Hepatocyte (in vitro differentiated cells): ENCODE measurements at regions not wholly inside any gene's neighbourhood (a gene's known extent, or its start where the extent isn't known, plus 50 kb on each side); places are given as distances from the start of the nearest gene placed in this dataset.

ENCODE experiments used
- DNase-seq: peaks from one replicate; pipeline ENCODE4 v3.0.0-alpha.2; 2016; ENCODE audit warnings: low spot score
- H2AFZ ChIP-seq: fragments of 200-600 bp; sonication (generic); 2 replicates; pipeline ENCODE4 v1.6.0; 2016; ENCODE audit warnings: antibody characterized with exemption, mild to moderate bottlenecking
- H3K27ac ChIP-seq: fragments of 200-600 bp; sonication (generic); 2 replicates; pipeline ENCODE4 v1.5.1; 2016; ENCODE audit warnings: mild to moderate bottlenecking
- H3K27me3 ChIP-seq: fragments of 200-600 bp; sonication (generic); 2 replicates; pipeline ENCODE4 v1.6.1; 2016
- H3K36me3 ChIP-seq: fragments of 200-600 bp; sonication (generic); replicated peaks from 2 replicates; pipeline ENCODE4 v1.5.1; 2016; ENCODE audit warnings: low read depth; ENCODE audit not compliant: insufficient read depth
- H3K4me1 ChIP-seq: fragments of 200-600 bp; sonication (generic); 2 replicates; pipeline ENCODE4 v1.5.1; 2016; ENCODE audit warnings: mild to moderate bottlenecking, moderate library complexity; ENCODE audit not compliant: insufficient read depth
- H3K4me2 ChIP-seq: fragments of 200-600 bp; sonication (generic); 2 replicates; pipeline ENCODE4 v1.6.0; 2016
- H3K4me3 ChIP-seq: fragments of 200-600 bp; sonication (generic); 2 replicates; pipeline ENCODE4 v1.5.1; 2016; ENCODE audit warnings: mild to moderate bottlenecking
- H3K79me2 ChIP-seq: fragments of 200-600 bp; sonication (generic); 2 replicates; pipeline ENCODE4 v1.6.0; 2017; ENCODE audit warnings: mild to moderate bottlenecking
- H3K9me2 ChIP-seq: fragments of 200-600 bp; sonication (generic); replicated peaks from 2 replicates; pipeline ENCODE4 v1.6.0; 2017; ENCODE audit warnings: mild to moderate bottlenecking; ENCODE audit not compliant: insufficient read depth
- H3K9me3 ChIP-seq: fragments of 200-600 bp; sonication (generic); 2 replicates; pipeline ENCODE4 v1.5.1; 2016; ENCODE audit warnings: low read depth, mild to moderate bottlenecking
- H4K20me1 ChIP-seq: fragments of 200-600 bp; sonication (generic); 2 replicates; pipeline ENCODE4 v1.6.0; 2016; ENCODE audit warnings: mild to moderate bottlenecking; ENCODE audit not compliant: insufficient read depth, poor library complexity, severe bottlenecking
- EZH2 ChIP-seq: fragments of 200-600 bp; sonication (generic); IDR thresholded peaks from 2 replicates; pipeline ENCODE4 v1.6.1; 2016; ENCODE audit warnings: antibody characterized with exemption, mild to moderate bottlenecking, borderline replicate concordance
- EZH2phosphoT487 ChIP-seq: fragments of 200-600 bp; sonication (generic); IDR thresholded peaks from one replicate; pipeline ENCODE4 v1.6.1; 2018; ENCODE audit warnings: antibody characterized with exemption, mild to moderate bottlenecking, low read depth, moderate library complexity; ENCODE audit not compliant: unreplicated experiment, severe bottlenecking
- WGBS: methylation state at CpG from one replicate; pipeline ENCODE4 v1.1.6; 2016; ENCODE audit warnings: low lambda C conversion rate; ENCODE audit errors: missing lambda C conversion rate; 5-methylcytosine and 5-hydroxymethylcytosine counted together
- TF ChIP-seq, protein P1 (sequence below): fragments of 200-600 bp; sonication (generic); IDR thresholded peaks from 2 replicates; pipeline ENCODE4 v1.5.1; 2016; ENCODE audit warnings: antibody characterized with exemption, mild to moderate bottlenecking; ENCODE audit not compliant: poor library complexity

DNA sequence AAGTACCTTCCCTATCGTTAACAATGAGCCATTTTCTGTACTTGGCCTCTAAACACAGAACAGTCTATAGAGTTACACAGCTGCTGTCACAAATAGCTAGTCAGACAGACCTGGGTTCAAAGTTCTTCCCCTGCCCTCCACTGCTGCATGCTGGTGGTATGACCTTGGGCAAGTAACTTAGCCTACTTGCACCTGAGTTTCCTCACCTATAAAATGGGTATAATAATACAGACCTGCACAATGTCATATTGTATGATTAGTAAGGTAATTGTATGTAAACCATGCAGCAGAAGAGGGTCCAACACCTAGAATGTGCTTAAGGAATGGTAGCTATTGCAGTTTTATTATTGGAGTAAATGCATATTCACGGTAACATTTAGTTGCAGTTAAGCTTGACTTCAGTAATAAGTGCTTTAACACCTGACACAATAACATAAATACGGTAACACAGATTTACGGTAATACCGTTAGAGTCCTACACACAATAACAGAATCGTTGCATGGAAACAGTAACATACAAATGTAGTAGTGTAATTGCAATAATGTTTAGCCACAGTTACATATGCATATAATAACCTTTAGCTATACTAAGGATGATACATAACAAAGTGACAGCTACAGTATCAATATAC lies 193.3 kb upstream of the CSF3R start:
- Histone ChIP-seq H3K27me3 (peaks cover 49% of the 10 kb centered on the region), H3K36me3 (no peaks in the 10 kb centered on the region), H3K9me3 (no peaks in the 10 kb centered on the region), H3K79me2 (no peaks in the 10 kb centered on the region), H3K27ac (no peak overlapping the region), H3K4me2 (no peak overlapping the region), H4K20me1 (no peaks in the 10 kb centered on the region), H3K4me3 (no peak overlapping the region), H3K4me1 (no peaks in the 10 kb centered on the region), H2AFZ (no peak overlapping the region), H3K9me2 (no peaks in the 10 kb centered on the region)
- DNase-seq: no peak
- 94% methylated on average over 6 of the region's 6 CpGs for WGBS
- TF ChIP-seq EZH2phosphoT487 (no peak), EZH2 (no peak)
- TF ChIP-seq, protein P1, sequence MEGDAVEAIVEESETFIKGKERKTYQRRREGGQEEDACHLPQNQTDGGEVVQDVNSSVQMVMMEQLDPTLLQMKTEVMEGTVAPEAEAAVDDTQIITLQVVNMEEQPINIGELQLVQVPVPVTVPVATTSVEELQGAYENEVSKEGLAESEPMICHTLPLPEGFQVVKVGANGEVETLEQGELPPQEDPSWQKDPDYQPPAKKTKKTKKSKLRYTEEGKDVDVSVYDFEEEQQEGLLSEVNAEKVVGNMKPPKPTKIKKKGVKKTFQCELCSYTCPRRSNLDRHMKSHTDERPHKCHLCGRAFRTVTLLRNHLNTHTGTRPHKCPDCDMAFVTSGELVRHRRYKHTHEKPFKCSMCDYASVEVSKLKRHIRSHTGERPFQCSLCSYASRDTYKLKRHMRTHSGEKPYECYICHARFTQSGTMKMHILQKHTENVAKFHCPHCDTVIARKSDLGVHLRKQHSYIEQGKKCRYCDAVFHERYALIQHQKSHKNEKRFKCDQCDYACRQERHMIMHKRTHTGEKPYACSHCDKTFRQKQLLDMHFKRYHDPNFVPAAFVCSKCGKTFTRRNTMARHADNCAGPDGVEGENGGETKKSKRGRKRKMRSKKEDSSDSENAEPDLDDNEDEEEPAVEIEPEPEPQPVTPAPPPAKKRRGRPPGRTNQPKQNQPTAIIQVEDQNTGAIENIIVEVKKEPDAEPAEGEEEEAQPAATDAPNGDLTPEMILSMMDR: no peak

DNA sequence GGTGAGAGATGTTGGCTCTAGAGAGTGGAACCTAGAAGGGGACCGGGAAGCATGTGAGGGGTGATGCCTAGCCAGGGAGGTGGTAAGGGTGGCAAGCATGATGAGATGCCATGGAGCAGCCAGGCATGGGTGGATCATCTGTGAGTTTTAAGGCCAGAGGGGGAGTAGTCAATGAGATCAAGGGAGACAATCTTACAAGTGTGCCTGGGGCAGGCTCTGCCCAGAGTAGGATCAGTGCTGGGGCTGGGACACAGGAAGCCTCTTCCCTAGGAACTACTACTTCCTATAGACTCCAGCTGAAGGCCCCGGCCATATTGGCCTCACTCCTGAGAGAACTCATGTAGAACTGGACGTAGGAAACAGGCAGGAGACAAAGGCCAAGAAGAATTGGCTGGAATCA lies 192.4 kb upstream of the CSF3R start:
- WGBS: 89% methylated on average over 3 of the region's 3 CpGs
- H3K27me3 ChIP-seq: peaks cover 41% of the 10 kb centered on the region
- H3K27ac ChIP-seq: no peak overlapping the region
- no peak overlapping the region for H2AFZ ChIP-seq
- H3K36me3 ChIP-seq: no peaks in the 10 kb centered on the region
- H4K20me1 ChIP-seq: no peaks in the 10 kb centered on the region
- no peak overlapping the region for H3K4me3 ChIP-seq
- H3K79me2 ChIP-seq: no peaks in the 10 kb centered on the region
- no peaks in the 10 kb centered on the region for H3K4me1 ChIP-seq
- TF ChIP-seq EZH2phosphoT487 (no peak), EZH2 (no peak)
- TF ChIP-seq, protein P1: no peak
- no peaks in the 10 kb centered on the region for H3K9me2 ChIP-seq
- no peak for DNase-seq
- no peak overlapping the region for H3K4me2 ChIP-seq
- no peaks in the 10 kb centered on the region for H3K9me3 ChIP-seq

- H3K4me2 ChIP-seq: no peak overlapping the region
- TF ChIP-seq, protein P1: no peak
- TF ChIP-seq EZH2 (no peak), EZH2phosphoT487 (no peak)
- 33% methylated on average over 6 of the region's 6 CpGs for WGBS
- H3K27ac ChIP-seq: no peak overlapping the region
- H3K27me3 ChIP-seq: peaks cover 26% of the 10 kb centered on the region
- H3K4me3 ChIP-seq: no peak overlapping the region
- no peaks in the 10 kb centered on the region for H4K20me1 ChIP-seq
- no peaks in the 10 kb centered on the region for H3K36me3 ChIP-seq
- no peaks in the 10 kb centered on the region for H3K79me2 ChIP-seq
- H2AFZ ChIP-seq: no peak overlapping the region
- H3K9me3 ChIP-seq: no peaks in the 10 kb centered on the region
- H3K4me1 ChIP-seq: no peaks in the 10 kb centered on the region
- DNase-seq: no peak
- H3K9me2 ChIP-seq: no peaks in the 10 kb centered on the region
Observed at GRCh38 chr1:36673202-36673601, 190.5 kb upstream of the CSF3R start.
